Cardiac muscle cell (in vitro differentiated cells and primary cell): ENCODE measurements at regions not wholly inside any gene's neighbourhood (a gene's known extent, or its start where the extent isn't known, plus 50 kb on each side); places are given as distances from the start of the nearest gene placed in this dataset.

Experiments used
- DNase-seq, 2 donors: peaks; one replicate each; pipeline versions ENCODE4 v3.0.0 to v3.0.0-alpha.2; 2010 to 2017; ENCODE audit warnings: low read depth in 1 of 2, low spot score in 1 of 2
- H3K27ac ChIP-seq: fragments of 200-600 bp; sonication (generic); 2 replicates; pipeline ENCODE4 v1.5.1; 2016
- H3K27me3 ChIP-seq: fragments of 200-600 bp; sonication (generic); 2 replicates; pipeline ENCODE4 v1.6.0; 2016; ENCODE audit warnings: control low read depth
- H3K36me3 ChIP-seq: fragments of 200-600 bp; sonication (generic); 2 replicates; pipeline ENCODE4 v1.5.1; 2016; ENCODE audit warnings: control low read depth
- H3K4me1 ChIP-seq: fragments of 200-600 bp; sonication (generic); 2 replicates; pipeline ENCODE4 v1.8.1; 2017; ENCODE audit warnings: low read depth, mild to moderate bottlenecking, mixed run types
- H3K4me3 ChIP-seq: fragments of 200-600 bp; sonication (generic); 2 replicates; pipeline ENCODE4 v1.5.1; 2016; ENCODE audit warnings: mild to moderate bottlenecking
- H3K9me3 ChIP-seq: fragments of 200-600 bp; sonication (generic); 2 replicates; pipeline ENCODE4 v1.5.1; 2017; ENCODE audit warnings: low read depth, mild to moderate bottlenecking, control low read depth
- CTCF ChIP-seq: IDR thresholded peaks from 2 replicates; pipeline ENCODE4 v1.5.1; 2012; ENCODE audit warnings: low read depth, mild to moderate bottlenecking, low read length

- Histone ChIP-seq H3K4me1 (no peaks in the 10 kb centered on the region), H3K36me3 (no peaks in the 10 kb centered on the region), H3K27me3 (no peaks in the 10 kb centered on the region), H3K27ac (no peak overlapping the region), H3K4me3 (no peak overlapping the region), H3K9me3 (no peaks in the 10 kb centered on the region)
- no peak for TF ChIP-seq CTCF
- peak in 1 of 2 donors; percentile 59 for DNase-seq
Measured at GRCh38 chr17:70295329-70295728, 126.0 kb downstream of the KCNJ2 start.

- no peaks in the 10 kb centered on the region for H3K4me1 ChIP-seq
- no peaks in the 10 kb centered on the region for H3K27me3 ChIP-seq
- no peak for TF ChIP-seq CTCF
- no peaks in the 10 kb centered on the region for H3K9me3 ChIP-seq
- H3K27ac ChIP-seq, result no peak overlapping the region
- no peaks in the 10 kb centered on the region for H3K36me3 ChIP-seq
- no peak overlapping the region for H3K4me3 ChIP-seq
- DNase-seq, result no peak
Measured at GRCh38 chr17:70295731-70296130, 126.4 kb downstream of the KCNJ2 start.

GRCh38 chr17:70296456-70296855 is 127.1 kb downstream of the KCNJ2 start:
- TF ChIP-seq CTCF, result no peak
- Histone ChIP-seq H3K9me3 (no peaks in the 10 kb centered on the region), H3K4me1 (no peaks in the 10 kb centered on the region), H3K27ac (no peak overlapping the region), H3K27me3 (no peaks in the 10 kb centered on the region), H3K4me3 (no peak overlapping the region), H3K36me3 (no peaks in the 10 kb centered on the region)
- no peak for DNase-seq

- no peaks in the 10 kb centered on the region for H3K36me3 ChIP-seq
- DNase-seq, result no peak
- H3K9me3 ChIP-seq, result no peaks in the 10 kb centered on the region
- no peaks in the 10 kb centered on the region for H3K27me3 ChIP-seq
- no peak for TF ChIP-seq CTCF
- no peaks in the 10 kb centered on the region for H3K4me1 ChIP-seq
- H3K27ac ChIP-seq, result no peak overlapping the region
- no peak overlapping the region for H3K4me3 ChIP-seq
Measured at GRCh38 chr17:70297397-70297796, 128.1 kb downstream of the KCNJ2 start.

GRCh38 chr17:70298929-70299531 is 129.7 kb downstream of the KCNJ2 start:
- no peak for DNase-seq
- no peaks in the 10 kb centered on the region for H3K27me3 ChIP-seq
- no peaks in the 10 kb centered on the region for H3K36me3 ChIP-seq
- H3K9me3 ChIP-seq, result no peaks in the 10 kb centered on the region
- H3K27ac ChIP-seq, result no peak overlapping the region
- H3K4me3 ChIP-seq, result no peak overlapping the region
- H3K4me1 ChIP-seq, result no peaks in the 10 kb centered on the region
- no peak for TF ChIP-seq CTCF
